Osteocyte (in vitro differentiated cells): ENCODE measurements at regions not wholly inside any gene's neighbourhood (a gene's known extent, or its start where the extent isn't known, plus 50 kb on each side); places are given as distances from the start of the nearest gene placed in this dataset.

Source experiments
- DNase-seq: peaks from one replicate; pipeline ENCODE4 v3.0.0; 2021; ENCODE audit warnings: mixed read lengths; ENCODE audit not compliant: unreplicated experiment; ENCODE audit errors: extremely low spot score
- H3K27ac Mint-ChIP-seq: one replicate; pipeline ENCODE4 v1.8.0; 2021; ENCODE audit warnings: mild to moderate bottlenecking, mixed read lengths; ENCODE audit not compliant: unreplicated experiment
- H3K27me3 Mint-ChIP-seq: one replicate; pipeline ENCODE4 v1.8.0; 2021; ENCODE audit warnings: mixed read lengths; ENCODE audit not compliant: unreplicated experiment
- H3K36me3 Mint-ChIP-seq: one replicate; pipeline ENCODE4 v1.8.0; 2021; ENCODE audit warnings: mixed read lengths; ENCODE audit not compliant: unreplicated experiment
- H3K4me1 Mint-ChIP-seq: one replicate; pipeline ENCODE4 v1.8.0; 2021; ENCODE audit warnings: mixed read lengths; ENCODE audit not compliant: unreplicated experiment
- H3K4me3 Mint-ChIP-seq: one replicate; pipeline ENCODE4 v1.8.0; 2021; ENCODE audit warnings: mild to moderate bottlenecking, moderate library complexity, mixed read lengths; ENCODE audit not compliant: unreplicated experiment
- H3K9me3 Mint-ChIP-seq: one replicate; pipeline ENCODE4 v1.8.0; 2021; ENCODE audit warnings: mixed read lengths; ENCODE audit not compliant: unreplicated experiment
- CTCF ChIP-seq: fragments of 200-600 bp; sonication (generic); IDR thresholded peaks from 2 replicates; pipeline ENCODE4 v1.5.0; 2021; ENCODE audit warnings: antibody characterized with exemption, mild to moderate bottlenecking, moderate library complexity

GRCh38 chr11:70889411-70889810 lies 363.0 kb downstream of the SHANK2 start:
- H3K4me3 Mint-ChIP-seq: no peak overlapping the region
- H3K9me3 Mint-ChIP-seq: peaks cover 17% of the 10 kb centered on the region
- no peaks in the 10 kb centered on the region for H3K36me3 Mint-ChIP-seq
- DNase-seq: no peak
- no peak for TF ChIP-seq CTCF
- H3K27me3 Mint-ChIP-seq: no peaks in the 10 kb centered on the region
- no peaks in the 10 kb centered on the region for H3K4me1 Mint-ChIP-seq
- H3K27ac Mint-ChIP-seq: no peak overlapping the region

- no peak for TF ChIP-seq CTCF
- no peaks in the 10 kb centered on the region for H3K27me3 Mint-ChIP-seq
- H3K4me1 Mint-ChIP-seq: no peaks in the 10 kb centered on the region
- DNase-seq: no peak
- no peak overlapping the region for H3K4me3 Mint-ChIP-seq
- H3K9me3 Mint-ChIP-seq: peaks cover 26% of the 10 kb centered on the region
- H3K36me3 Mint-ChIP-seq: no peaks in the 10 kb centered on the region
- no peak overlapping the region for H3K27ac Mint-ChIP-seq
Observed at GRCh38 chr11:70891844-70892380, 360.5 kb downstream of the SHANK2 start.

- peaks cover 28% of the 10 kb centered on the region for H3K9me3 Mint-ChIP-seq
- no peaks in the 10 kb centered on the region for H3K4me1 Mint-ChIP-seq
- no peaks in the 10 kb centered on the region for H3K27me3 Mint-ChIP-seq
- DNase-seq: no peak
- no peaks in the 10 kb centered on the region for H3K36me3 Mint-ChIP-seq
- no peak overlapping the region for H3K4me3 Mint-ChIP-seq
- H3K27ac Mint-ChIP-seq: no peak overlapping the region
- no peak for TF ChIP-seq CTCF
Observed at GRCh38 chr11:70892889-70893288, 359.5 kb downstream of the SHANK2 start.

- Mint-ChIP-seq H3K9me3 (peaks cover 29% of the 10 kb centered on the region), H3K4me1 (no peaks in the 10 kb centered on the region), H3K27me3 (no peaks in the 10 kb centered on the region), H3K4me3 (no peak overlapping the region), H3K36me3 (no peaks in the 10 kb centered on the region), H3K27ac (no peak overlapping the region)
- TF ChIP-seq CTCF: no peak
- no peak for DNase-seq
Observed at GRCh38 chr11:70894566-70895365, 357.6 kb downstream of the SHANK2 start.

- DNase-seq: no peak
Observed at GRCh38 chr11:70895366-70895670, 357.1 kb downstream of the SHANK2 start.

More at GRCh38 chr11:70895366-70895670, 357.1 kb downstream of the SHANK2 start:
- no peaks in the 10 kb centered on the region for H3K36me3 Mint-ChIP-seq
- H3K9me3 Mint-ChIP-seq: peaks cover 29% of the 10 kb centered on the region
- no peaks in the 10 kb centered on the region for H3K27me3 Mint-ChIP-seq
- H3K27ac Mint-ChIP-seq: no peak overlapping the region
- no peak for TF ChIP-seq CTCF
- no peaks in the 10 kb centered on the region for H3K4me1 Mint-ChIP-seq
- no peak overlapping the region for H3K4me3 Mint-ChIP-seq
